Parathyroid adenoma (tissue), 2 donors: ENCODE measurements at regions not wholly inside any gene's neighbourhood (a gene's known extent, or its start where the extent isn't known, plus 50 kb on each side); places are given as distances from the start of the nearest gene placed in this dataset.
"Not testable (repeated sequence)": the region's sequence is repeated elsewhere in the genome, so short reads cannot be mapped to it uniquely, and the experiment has no call there.

Experiments used
- H2AFZ ChIP-seq: fragments of 300-600 bp; sonication (generic); one replicate; pipeline ENCODE4 v1.7.0; 2017; ENCODE audit warnings: antibody characterized with exemption, mild to moderate bottlenecking
- H3K27ac ChIP-seq: fragments of 300-600 bp; sonication (generic); one replicate; pipeline ENCODE4 v1.7.0; 2017
- H3K27me3 ChIP-seq: fragments of 300-600 bp; sonication (generic); one replicate; pipeline ENCODE4 v1.7.0; 2017; ENCODE audit warnings: low read length; ENCODE audit not compliant: control insufficient read depth, insufficient read depth
- H3K36me3 ChIP-seq: fragments of 300-600 bp; sonication (generic); one replicate; pipeline ENCODE4 v1.7.0; 2017; ENCODE audit warnings: low read length; ENCODE audit not compliant: control insufficient read depth, insufficient read depth
- H3K4me1 ChIP-seq: fragments of 300-600 bp; sonication (generic); one replicate; pipeline ENCODE4 v1.7.0; 2017; ENCODE audit warnings: control low read depth
- H3K4me2 ChIP-seq: fragments of 300-600 bp; sonication (generic); one replicate; pipeline ENCODE4 v1.7.0; 2017; ENCODE audit warnings: low read length
- H3K4me3 ChIP-seq: fragments of 300-600 bp; sonication (generic); one replicate; pipeline ENCODE4 v1.7.0; 2017; ENCODE audit warnings: low read depth, low read length
- H3K79me2 ChIP-seq: fragments of 300-600 bp; sonication (generic); one replicate; pipeline ENCODE4 v1.7.0; 2017; ENCODE audit warnings: control low read depth
- H3K9ac ChIP-seq: fragments of 300-600 bp; sonication (generic); one replicate; pipeline ENCODE4 v1.7.0; 2017; ENCODE audit warnings: mild to moderate bottlenecking
- H3K9me3 ChIP-seq: fragments of 300-600 bp; sonication (generic); one replicate; pipeline ENCODE4 v1.7.0; 2017; ENCODE audit warnings: low read length; ENCODE audit not compliant: control insufficient read depth
- CTCF ChIP-seq: fragments of 300-600 bp; sonication (generic); IDR thresholded peaks from one replicate; pipeline ENCODE4 v1.7.0; 2017; ENCODE audit warnings: antibody characterized with exemption, mild to moderate bottlenecking
- donor health status: primary hyperparathyroidism.

DNA sequence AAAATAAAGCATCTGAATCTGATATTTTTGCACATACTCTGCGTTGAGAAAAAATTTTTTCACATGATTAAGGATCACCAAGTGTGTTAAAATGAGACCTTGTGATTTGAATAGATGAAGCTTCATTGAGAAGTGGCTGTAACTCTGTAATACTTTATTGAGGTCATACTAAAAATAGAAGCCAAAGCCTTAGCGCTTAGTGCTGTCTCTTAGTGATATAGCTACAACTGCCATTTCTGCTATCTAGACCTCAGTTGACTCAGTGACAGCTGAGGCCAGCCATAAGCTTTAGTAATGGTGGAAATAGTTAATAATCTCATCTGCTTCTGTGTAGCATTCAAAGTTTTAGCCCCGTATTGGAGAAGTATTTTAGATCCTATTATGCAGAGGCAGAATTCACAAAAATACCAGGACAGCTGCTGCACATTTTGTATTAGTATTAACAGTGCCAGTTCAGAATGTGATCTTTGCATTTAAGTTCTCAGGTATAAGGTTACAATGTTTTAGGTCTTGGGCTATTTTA, 107.4 kb upstream of the SGCD start:
- no peak overlapping the region for H2AFZ ChIP-seq
- H3K27me3 ChIP-seq: no peaks in the 10 kb centered on the region
- H3K9me3 ChIP-seq: no peaks in the 10 kb centered on the region
- H3K4me3 ChIP-seq: no peak overlapping the region
- no peaks in the 10 kb centered on the region for H3K36me3 ChIP-seq
- no peak overlapping the region for H3K4me2 ChIP-seq
- no peaks in the 10 kb centered on the region for H3K4me1 ChIP-seq
- no peaks in the 10 kb centered on the region for H3K79me2 ChIP-seq
- no peak overlapping the region for H3K9ac ChIP-seq
- no peak overlapping the region for H3K27ac ChIP-seq
- no peak for TF ChIP-seq CTCF

DNA sequence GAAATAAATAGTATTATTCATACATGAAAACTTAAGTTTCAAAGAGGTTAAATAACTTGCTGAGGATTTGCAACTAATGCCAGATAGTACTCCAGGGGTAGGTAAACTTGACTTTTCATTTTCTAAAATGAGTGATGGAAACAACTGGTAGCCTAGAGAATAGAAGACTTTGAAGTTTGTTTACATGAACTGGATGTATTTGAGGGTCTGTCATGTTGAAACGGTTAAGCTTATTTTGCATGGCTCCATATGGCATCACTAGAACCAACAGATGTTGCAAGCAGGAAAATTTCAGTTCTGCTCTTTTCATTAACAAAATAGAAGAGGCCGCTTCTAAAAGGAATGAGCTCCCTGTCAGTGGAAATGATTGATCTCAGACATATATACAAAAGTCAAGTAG, 105.1 kb upstream of the SGCD start:
- Histone ChIP-seq H3K9me3 (no peaks in the 10 kb centered on the region), H3K4me2 (no peak overlapping the region), H3K36me3 (no peaks in the 10 kb centered on the region), H2AFZ (no peak overlapping the region), H3K4me3 (no peak overlapping the region), H3K27me3 (no peaks in the 10 kb centered on the region), H3K79me2 (no peaks in the 10 kb centered on the region), H3K4me1 (no peaks in the 10 kb centered on the region), H3K27ac (no peak overlapping the region), H3K9ac (no peak overlapping the region)
- TF ChIP-seq CTCF: no peak

DNA sequence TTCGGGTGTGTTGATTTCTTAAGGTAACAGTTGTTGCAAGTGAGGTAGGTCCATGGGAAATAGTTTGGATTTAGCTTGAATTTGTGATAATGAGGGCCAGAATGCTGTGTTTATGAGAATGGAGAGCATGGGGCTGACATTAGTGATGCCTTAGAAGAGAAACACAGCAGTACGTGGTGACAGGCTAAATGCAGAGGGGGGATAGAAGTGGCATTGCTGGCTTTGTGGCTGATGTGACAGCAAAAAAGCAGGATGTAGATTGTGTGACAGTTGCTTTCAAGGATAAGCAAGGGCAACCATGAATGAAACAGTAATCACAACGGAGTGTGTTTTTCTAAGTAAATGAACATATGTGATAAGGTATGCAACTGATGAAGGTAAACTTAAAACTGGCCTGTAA, 103.4 kb upstream of the SGCD start:
- H3K4me3 ChIP-seq: no peak overlapping the region
- no peaks in the 10 kb centered on the region for H3K9me3 ChIP-seq
- H3K4me2 ChIP-seq: no peak overlapping the region
- H2AFZ ChIP-seq: no peak overlapping the region
- H3K27ac ChIP-seq: no peak overlapping the region
- H3K36me3 ChIP-seq: no peaks in the 10 kb centered on the region
- H3K79me2 ChIP-seq: no peaks in the 10 kb centered on the region
- H3K27me3 ChIP-seq: no peaks in the 10 kb centered on the region
- no peaks in the 10 kb centered on the region for H3K4me1 ChIP-seq
- no peak overlapping the region for H3K9ac ChIP-seq
- no peak for TF ChIP-seq CTCF

DNA sequence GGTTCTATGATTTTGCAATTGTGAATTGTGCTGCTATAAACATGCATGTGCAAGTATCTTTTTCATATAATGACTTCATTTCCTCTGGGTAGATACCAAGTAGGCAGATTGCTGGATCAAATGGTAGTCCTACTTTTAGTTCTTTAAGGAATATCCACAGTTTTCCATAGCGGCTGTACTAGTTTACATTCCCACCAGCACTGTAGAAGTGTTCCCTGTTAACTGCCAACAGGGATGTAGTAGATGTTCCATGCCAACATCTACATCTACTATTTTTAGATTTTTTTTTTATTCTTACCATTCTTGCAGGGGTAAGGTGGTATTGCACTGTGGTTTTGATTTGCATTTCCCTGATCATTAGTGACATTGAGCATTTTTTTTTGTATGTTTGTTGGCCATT, 100.5 kb upstream of the SGCD start:
- not testable (repeated sequence) for H3K4me3 ChIP-seq, H3K4me2 ChIP-seq, H3K27me3 ChIP-seq, H2AFZ ChIP-seq, H3K4me1 ChIP-seq, H3K36me3 ChIP-seq, H3K9ac ChIP-seq, H3K9me3 ChIP-seq, H3K79me2 ChIP-seq, H3K27ac ChIP-seq

DNA sequence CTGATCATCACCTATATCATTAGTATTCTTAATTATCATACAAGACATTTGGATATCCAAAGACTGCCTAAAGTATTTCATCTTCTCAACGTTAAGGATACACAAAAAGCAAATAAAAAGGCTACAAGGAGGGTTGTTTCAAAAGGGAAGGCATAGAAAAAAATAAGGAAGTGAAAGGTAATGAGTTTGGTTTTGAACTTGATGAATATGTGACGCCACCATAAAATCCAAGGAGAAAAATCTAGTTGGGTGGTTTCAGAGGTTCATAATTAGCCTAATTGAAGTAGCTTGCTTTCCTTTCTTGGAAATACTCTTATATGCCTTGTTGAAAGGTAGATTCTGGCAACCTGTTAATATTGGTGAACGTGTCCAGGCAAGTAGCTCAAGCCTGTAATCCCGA, 96.1 kb upstream of the SGCD start:
- H3K4me3 ChIP-seq: no peak overlapping the region
- H3K9me3 ChIP-seq: no peaks in the 10 kb centered on the region
- H3K9ac ChIP-seq: no peak overlapping the region
- TF ChIP-seq CTCF: no peak
- no peaks in the 10 kb centered on the region for H3K79me2 ChIP-seq
- no peaks in the 10 kb centered on the region for H3K4me1 ChIP-seq
- H3K4me2 ChIP-seq: no peak overlapping the region
- H3K27me3 ChIP-seq: no peaks in the 10 kb centered on the region
- H2AFZ ChIP-seq: no peak overlapping the region
- no peak overlapping the region for H3K27ac ChIP-seq
- no peaks in the 10 kb centered on the region for H3K36me3 ChIP-seq
